ENCODE measurements at regions not wholly inside any gene's neighbourhood (a gene's known extent, or its start where the extent isn't known, plus 50 kb on each side); places are given as distances from the start of the nearest gene placed in this dataset.
"Not testable (repeated sequence)": the region's sequence is repeated elsewhere in the genome, so short reads cannot be mapped to it uniquely, and the experiment has no call there.

- no peak for DNase-seq
Observed at GRCh38 chr6:101015541-101015940, 134.4 kb upstream of the ASCC3 start.

- no peak for DNase-seq
Observed at GRCh38 chr6:101016163-101016562, 135.0 kb upstream of the ASCC3 start.

GRCh38 chr6:101018157-101018556, 137.0 kb upstream of the ASCC3 start:
- DNase-seq = no peak

GRCh38 chr6:101021504-101021903, 140.4 kb upstream of the ASCC3 start:
- DNase-seq = no peak

- DNase-seq = no peak
Observed at GRCh38 chr6:101042966-101043365, 161.8 kb upstream of the ASCC3 start.

- no peak for DNase-seq
Observed at GRCh38 chr6:101058296-101058695, 177.2 kb upstream of the ASCC3 start.

GRCh38 chr6:101066481-101066880, 185.4 kb upstream of the ASCC3 start:
- DNase-seq = no peak

GRCh38 chr6:101069191-101069795, 188.2 kb upstream of the ASCC3 start:
- no peak for DNase-seq

- no peak for DNase-seq
Observed at GRCh38 chr6:101070044-101070608, 189.0 kb upstream of the ASCC3 start.

- no peak for DNase-seq
Observed at GRCh38 chr6:101077344-101077743, 196.2 kb upstream of the ASCC3 start.

GRCh38 chr6:101079696-101080270, 198.7 kb upstream of the ASCC3 start:
- DNase-seq = no peak

GRCh38 chr6:101080597-101080996, 199.5 kb upstream of the ASCC3 start:
- DNase-seq = no peak

- no peak for DNase-seq
Observed at GRCh38 chr6:101083533-101084175, 202.5 kb upstream of the ASCC3 start.

GRCh38 chr6:101085327-101085726, 204.2 kb upstream of the ASCC3 start:
- DNase-seq = no peak

- DNase-seq = no peak
Observed at GRCh38 chr6:101086473-101086872, 205.3 kb upstream of the ASCC3 start.

GRCh38 chr6:101088594-101088993, 207.5 kb upstream of the ASCC3 start:
- no peak for DNase-seq

GRCh38 chr6:101089640-101090039, 208.5 kb upstream of the ASCC3 start:
- DNase-seq = no peak

- no peak for DNase-seq
Observed at GRCh38 chr6:101090281-101090680, 209.2 kb upstream of the ASCC3 start.

- not testable (repeated sequence) for DNase-seq
Observed at GRCh38 chr6:101098605-101099004, 217.5 kb upstream of the ASCC3 start.

GRCh38 chr6:101102702-101103101, 221.6 kb upstream of the ASCC3 start:
- DNase-seq = no peak

GRCh38 chr6:101108286-101108685, 227.2 kb upstream of the ASCC3 start:
- no peak for DNase-seq

- no peak for DNase-seq
Observed at GRCh38 chr6:101110814-101111213, 229.7 kb upstream of the ASCC3 start.

- DNase-seq = no peak
Observed at GRCh38 chr6:101113468-101114260, 232.5 kb upstream of the ASCC3 start.
